Stimulated activated CD8-positive, alpha-beta memory T cell treated with anti-CD3 and anti-CD28 coated beads, Interleukin-15, amount 100 ng/mL, for 4 hours (primary cell): ENCODE measurements at regions not wholly inside any gene's neighbourhood (a gene's known extent, or its start where the extent isn't known, plus 50 kb on each side); places are given as distances from the start of the nearest gene placed in this dataset.

Experiments
- DNase-seq, 2 donors: peaks; one replicate each; pipeline ENCODE4 v3.0.0-alpha.2; 2020; ENCODE audit warnings: low read depth in 2 of 2

DNA sequence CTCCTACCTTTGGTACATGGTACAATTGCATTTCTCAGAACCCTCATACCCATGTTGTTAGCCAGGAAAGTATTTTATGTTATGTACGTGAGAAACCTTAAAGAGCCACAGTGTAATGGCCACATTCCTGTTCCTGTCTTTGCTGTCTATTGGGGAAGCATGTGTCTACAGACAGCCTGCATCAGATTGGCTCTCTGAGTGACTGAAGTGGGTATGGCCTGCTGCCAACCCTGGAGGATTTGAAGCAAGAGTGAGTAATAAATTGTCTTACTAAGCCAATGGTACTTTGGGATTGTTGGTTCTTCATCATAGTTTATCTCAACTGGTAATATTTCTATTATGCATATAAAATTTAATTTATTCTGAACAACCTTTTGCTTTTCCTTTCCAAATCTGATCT, 574.1 kb downstream of the LMO7 start:
- DNase-seq, result no peak

DNA sequence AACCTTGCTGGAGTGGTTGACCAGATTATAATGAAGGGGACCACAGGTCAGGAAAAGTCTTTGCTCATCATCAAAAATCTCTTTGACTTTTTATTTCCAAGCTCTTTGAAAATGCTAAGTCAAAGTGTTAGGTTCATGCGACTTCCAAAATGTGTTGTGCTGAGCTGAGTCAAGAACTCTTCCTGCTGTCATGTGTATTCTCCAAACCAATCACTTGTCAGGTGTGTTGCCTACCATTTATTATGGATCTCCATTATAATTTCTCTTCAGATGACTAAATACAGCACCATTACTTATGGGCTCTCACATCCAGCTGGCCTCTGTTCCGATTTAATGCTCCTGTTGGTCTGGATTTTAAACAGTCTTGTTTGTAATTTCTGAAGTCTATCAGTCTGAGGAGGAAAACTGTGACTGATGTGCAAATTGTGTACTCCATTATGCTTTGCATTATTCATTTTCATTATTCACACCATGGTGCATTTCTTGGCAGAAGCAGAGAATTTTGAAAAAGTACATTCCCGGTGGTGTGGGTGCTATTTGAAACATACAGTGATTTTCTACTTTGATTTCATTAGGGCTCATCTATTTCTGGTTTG, 562.5 kb downstream of the LMO7 start:
- DNase-seq, result no peak

DNA sequence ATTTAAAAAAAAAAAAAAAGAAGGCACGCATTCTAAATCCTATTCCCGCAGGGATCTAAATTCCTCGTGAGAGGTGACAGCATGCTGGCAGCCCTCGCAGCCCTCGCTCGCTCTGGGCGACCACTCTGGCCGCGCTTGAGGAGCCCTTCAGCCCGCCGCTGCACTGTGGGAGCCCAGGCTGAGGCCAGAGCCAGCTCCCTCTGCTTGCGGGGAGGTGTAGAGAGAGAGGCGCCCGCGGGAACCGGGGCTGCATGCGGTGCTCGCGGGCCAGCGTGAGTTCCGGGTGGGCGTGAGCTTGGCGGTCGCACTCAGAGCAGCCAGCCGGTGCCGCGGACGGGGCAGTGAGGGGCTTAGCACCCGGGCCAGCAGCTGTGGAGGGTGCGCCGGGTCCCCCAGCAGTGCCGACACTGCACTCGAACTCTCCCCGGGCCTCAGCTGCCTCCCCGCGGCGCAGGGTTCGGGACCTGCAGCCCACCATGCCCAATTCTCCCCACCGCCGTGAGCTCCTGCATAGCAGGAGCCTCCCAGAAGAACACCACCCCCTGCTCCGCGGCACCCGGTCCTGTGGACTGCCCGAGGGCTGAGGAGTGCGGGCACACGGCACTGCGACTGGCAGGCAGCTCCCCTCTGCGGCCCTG, 553.9 kb downstream of the LMO7 start:
- no peak for DNase-seq

DNA sequence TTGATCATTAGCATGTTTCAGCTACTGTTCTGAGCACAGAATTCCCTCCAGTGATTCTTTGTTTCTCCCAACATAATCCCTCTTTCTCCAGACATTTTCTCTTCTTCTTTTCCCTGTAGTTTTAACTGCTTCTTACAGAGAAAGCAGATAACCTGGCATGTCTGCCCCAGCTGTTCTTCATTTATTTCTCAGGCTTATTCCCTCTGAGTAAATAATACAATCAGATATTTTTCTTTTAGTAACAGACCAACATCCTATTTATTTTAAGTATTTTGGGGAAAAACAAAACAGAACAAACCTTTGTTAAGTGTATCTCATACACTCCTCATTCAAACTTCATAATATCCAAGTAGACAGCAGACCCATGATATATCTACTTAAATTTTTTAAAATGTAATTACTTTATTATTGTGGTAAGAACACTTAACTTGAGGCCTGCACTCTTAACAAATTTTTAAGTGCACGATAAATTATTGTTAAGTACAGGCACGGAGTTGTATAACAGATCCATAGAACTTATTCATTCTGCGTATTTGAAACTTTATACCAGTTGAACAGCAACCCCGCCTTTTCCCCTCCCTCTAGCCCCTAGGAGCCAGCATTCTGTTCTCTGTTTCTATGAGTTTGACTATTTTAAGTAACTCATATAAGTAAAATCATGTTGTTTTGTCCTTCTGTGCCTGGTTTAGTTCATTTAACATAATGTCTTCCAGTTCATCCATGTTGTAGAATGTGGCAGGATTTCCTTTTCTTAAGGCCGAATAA, 540.0 kb downstream of the LMO7 start:
- DNase-seq, result no peak

DNA sequence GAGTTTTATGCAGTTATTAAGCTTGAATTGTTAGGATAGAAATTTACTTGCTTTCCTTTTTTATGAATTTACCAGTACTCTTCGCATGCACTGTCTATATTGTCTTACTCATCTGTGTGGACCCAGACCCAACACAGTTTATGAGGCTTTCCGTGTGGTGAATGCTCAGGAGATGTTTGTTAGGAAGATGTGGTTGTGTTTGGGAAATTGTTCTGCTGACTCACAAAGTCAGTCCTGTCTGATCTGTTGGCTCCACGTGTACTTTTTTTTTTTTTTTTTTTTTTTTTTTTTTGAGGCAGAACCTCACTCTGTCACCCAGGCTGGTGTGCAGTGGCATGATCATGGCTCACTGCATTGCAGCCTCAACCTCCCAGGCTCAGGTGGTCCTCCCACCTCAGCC, 532.5 kb downstream of the LMO7 start:
- DNase-seq, result no peak

DNA sequence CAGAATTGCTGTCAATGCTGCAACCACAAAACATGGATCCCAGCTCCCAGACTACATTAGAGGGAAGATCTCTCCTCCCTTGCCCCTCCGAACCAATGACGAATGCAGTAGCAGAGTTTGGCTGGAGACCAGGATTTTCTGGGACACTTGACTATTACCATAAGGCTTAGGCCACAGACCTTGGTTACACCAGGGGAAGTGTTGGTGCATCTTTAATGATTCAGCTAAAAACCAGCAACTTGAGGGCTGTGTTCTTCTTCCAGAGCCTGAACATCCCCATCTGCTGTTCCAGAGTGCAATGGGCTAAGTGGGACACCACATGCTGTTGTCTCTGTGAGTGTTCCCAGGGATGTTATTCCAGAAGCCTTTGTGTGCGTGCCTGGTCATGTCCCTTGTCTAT, 528.2 kb downstream of the LMO7 start:
- DNase-seq, result no peak

DNA sequence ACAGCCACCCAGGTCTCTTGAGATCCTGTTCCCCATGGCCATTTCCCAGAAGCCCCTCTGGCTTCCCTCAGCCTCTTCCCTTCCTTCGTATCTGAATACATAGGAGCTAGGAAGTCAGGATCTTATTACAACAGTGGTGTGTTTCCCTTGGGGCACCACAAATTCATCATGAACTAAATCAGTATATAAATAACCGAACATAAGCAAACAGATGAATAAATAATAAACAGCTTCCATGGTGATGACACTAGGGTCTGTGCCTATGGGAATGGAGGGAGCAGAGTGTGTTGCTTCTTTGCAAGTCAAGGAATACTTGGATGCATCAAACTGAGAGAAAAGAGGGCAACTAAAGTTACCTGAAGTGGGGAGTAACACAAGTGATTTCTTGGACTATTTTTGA, 527.6 kb downstream of the LMO7 start:
- DNase-seq, result no peak

DNA sequence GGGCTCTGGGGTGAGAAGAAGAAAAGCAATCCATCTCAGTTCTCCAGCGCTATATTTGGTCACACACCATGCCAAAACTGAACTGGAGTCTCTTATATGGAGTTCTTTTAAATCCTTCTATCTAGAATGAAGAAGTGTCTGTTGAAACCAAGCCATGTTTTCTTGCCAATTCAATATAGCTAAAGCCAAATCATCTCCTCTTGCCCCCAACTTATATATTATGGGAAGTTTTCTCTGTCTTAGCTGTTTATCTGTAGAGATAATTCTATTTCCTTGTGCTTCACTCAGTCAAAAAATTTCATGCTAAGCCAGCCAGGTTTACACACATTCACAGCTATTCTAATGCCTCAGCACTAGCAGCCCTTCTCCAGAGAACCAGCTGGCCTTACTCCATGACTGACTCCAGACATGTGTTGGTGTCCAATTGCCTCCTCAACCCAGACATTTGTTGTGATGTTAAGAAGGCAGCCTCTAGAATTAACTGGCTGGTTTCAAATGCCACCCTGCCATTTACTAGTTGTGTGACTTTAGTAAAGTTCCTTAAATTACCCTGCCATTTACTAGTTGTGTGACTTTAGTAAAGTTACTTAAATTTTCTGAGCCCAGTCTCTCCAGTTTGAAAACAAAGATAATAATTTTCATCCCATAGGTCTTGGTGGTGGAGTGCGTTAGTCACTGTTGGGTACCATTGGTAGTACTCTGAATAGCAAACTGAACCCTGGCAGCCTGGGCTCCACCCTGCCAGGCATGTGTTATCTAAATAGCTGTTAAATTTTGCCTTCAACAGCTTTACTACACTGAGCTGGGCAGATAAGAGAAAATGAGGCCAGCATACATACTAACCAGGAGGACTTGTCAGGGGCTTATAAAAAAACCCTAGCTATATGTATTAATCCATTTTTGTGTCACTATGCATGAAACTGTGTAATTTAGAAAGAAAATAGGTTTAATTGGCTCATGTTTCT, 525.1 kb downstream of the LMO7 start:
- no peak for DNase-seq

DNA sequence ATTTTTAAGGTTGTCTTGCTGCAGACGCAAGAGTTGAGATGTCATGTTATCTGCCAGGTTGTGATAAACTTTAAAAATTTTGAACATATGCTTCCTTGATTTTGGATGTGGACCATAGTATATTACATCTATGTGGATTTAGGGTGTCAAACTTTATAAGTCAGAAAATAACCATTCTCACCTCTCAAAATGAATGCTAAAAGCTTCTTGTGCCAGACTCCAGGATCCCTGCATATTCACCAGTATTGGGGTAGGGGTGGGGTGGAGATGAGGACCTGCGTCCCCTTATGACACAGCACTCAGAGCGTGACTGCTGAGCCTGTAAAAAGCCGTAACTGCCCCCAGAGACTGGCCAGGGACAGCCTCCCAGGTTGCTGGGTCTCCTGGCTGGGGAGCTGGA, 524.4 kb downstream of the LMO7 start:
- DNase-seq, result no peak

DNA sequence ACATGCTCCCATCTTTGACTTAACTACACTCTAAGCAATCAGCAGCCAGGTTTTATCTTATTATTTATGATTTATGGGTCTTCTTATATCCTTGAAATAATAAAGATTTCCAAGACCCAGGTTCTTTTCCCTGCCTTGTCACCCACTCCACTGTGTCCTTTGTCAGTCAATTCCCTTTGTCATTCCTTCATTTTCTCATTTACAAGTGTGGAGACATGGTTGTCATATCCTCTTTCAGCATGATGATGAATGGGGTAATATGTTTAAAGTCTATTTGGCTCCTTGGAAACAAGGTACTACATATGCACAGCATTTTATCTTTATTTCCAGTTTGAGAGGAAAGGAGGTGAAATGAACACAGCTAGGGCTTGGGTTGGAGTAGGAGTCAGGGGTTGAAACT, 521.8 kb downstream of the LMO7 start:
- no peak for DNase-seq

DNA sequence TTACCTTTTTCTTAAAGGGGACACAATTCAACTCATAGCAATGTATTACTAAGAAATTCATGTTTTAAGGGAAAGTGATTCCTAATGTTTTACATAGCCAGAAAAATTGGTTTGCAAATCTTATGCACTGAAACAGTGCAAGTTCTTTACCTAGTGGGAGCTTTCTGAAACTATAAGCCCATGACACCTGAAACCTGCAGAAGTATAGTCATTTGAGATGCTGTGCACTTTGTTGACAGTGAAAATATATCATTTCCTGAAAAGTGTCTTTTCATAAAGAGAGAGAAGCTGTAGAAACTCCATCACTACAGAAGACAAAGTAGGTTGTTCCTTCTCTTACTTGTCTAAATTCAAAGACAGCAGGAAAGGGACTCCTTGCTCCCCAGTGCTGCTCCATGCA, 517.1 kb downstream of the LMO7 start:
- DNase-seq, result no peak

DNA sequence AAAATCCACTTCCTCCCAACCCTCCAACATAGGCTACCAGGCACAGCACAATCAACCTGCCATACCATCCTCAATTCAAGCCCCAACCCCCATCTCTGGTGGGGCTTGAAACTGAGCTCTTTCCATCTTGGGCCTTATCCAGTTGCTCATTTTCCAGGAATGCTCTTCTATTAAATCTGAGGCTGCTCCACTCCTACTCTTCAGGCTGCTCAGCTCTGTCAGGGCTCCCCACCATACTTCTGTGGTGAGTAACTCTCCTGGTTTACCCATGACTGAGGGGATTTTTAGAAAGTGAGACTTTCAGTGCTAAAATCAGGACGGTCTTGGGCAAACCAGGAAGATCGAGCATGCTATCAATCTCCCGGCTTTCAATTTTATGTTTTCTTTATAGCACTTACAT, 512.8 kb downstream of the LMO7 start:
- no peak for DNase-seq

DNA sequence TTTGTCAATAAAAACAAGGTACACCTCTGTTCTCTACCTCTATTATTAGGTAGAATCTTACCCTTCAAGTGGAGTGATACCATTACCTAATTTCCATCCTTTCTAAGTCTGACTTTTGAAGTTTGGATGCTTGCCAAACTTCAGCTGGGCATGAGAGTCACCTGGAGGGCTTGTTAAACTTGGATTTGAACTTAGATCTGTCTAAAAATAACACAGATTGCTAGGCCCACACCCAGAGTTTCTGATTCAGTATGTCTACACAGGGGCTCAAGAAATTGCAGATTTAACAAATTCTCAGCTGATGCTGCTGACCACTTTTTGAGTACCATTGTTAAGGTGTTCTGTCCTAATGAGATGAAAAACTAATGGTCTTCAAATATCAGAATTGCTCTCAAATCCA, 512.2 kb downstream of the LMO7 start:
- no peak for DNase-seq

DNA sequence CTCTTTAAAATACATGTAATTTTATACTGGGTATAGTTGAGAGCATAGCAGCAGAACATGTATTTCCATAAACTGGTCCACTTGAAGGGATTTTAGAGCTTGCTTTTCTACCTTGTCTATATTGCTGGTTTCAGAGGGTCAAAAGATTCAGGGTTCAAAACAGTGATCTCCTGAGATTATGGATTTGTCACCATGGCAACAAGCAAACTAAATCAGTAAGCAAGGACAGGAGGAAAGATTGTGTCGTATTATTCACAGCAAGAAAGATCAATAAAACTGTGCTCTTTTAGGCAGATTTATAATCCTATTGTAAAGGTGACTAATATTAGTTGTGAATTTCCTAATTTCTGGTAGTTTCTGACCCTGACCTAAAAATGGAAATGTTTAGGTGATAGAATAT, 496.4 kb downstream of the LMO7 start:
- DNase-seq, result no peak

DNA sequence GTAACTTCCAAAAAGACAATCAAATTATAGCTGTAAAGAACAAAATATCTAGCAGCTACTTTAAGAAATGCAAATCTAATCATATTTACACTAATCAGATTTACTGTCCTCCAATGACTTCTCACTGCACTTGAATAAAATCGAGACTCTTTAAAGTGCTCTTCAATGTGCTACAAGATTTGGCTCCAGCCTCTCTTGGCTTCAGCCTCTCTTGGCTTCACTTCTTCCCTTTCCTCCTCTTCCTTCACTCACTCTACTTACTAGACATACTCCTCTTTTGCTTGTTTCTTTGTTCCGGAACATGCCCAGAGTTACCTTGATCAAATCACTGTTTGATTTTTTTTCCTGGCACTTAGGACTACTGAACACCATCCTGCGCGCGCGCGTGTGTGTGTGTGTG, 495.4 kb downstream of the LMO7 start:
- no peak for DNase-seq

DNA sequence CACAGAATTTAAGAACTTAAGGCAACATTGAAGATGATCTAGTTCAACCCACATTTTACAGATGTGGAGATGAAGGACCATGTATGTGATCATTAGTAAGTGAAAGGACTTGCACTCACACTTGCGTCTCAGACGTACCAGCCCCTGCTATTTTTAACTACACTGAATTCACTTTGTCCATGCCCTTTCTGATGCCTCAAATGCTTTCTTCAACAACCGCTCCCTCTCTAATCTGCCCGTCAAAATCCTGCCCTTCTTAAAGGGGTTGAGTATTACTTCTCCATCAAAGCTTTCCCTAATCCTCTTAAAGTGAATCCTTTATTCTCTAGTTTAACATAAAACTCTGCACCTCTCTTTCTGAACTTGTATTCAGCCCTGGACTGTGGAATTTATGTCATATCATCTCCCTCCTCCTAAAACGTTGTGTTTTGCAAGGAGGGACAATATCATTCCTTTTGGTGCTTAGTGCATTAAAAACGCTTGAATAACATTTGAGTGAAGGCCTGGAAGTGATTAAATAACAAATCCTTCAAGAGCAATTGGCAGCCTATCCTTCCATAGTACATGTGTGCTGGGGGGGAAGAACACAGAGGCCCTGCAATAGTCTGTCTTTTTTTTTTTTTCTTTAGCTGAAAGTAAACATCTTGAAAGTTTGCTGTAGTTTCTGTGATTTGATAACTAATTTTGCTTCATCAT, 493.3 kb downstream of the LMO7 start:
- no peak for DNase-seq

DNA sequence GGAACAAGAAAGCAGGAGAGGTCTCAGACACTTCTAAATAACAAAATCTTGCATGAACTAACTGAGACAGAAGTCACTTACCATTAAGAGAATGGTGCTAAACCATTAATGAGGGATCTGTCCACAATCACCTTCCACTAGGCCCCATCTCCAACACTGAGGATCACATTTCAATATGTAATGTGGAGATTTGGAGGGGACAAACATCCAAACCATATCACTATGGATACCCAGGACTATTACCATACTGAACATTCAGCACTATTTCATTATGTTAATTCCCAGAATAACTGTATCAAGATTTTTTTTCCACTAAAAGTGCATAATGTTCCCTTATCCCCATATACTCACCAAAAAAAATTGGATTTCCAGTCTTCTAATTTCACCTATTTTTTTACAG, 491.8 kb downstream of the LMO7 start:
- no peak for DNase-seq

DNA sequence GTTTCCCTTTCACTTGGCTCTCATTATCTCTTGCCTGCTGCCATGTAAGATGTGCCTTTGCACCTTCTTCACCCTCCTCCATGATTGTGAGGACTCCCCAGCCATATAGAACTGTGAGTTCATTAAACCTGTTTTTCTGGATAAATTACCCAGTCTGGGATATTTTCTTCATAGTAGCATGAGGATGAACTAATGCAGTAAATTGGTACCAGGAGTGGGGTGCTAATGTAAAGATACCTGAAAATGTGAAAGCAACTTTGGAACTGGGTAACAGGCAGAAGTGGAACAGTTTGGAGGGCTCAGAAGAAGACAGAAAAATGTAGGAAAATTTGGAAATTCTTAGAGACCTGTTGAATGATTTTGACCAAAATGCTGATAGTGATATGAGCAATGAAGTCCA, 487.4 kb downstream of the LMO7 start:
- no peak for DNase-seq

DNA sequence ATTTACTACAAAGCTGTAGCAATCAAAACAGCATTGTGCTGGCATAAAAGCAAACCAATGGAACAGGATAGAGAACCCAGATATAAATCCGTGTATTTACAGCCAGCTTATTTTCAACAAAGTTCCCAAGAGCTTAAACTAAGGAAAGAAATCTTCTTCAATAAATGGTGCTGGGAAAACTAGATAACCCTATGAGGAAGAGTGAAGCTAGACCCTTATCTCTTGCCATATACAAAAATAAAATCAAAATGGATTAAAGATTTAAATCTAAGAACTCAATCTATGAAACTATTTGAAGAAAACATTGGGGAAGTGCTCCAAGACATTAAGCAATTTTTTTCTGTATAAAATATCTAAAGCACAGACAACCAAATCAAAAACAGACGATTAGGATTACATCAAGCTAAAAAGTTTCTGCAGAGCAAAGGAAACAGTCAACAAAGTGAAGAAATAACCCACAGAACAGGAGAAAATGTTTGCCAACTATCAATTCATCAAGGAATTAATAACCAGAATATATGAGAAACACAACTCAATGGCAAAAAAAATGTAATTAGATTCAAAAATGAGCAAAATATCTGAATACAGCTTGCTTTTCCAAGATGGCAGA, 480.7 kb downstream of the LMO7 start:
- no peak for DNase-seq

DNA sequence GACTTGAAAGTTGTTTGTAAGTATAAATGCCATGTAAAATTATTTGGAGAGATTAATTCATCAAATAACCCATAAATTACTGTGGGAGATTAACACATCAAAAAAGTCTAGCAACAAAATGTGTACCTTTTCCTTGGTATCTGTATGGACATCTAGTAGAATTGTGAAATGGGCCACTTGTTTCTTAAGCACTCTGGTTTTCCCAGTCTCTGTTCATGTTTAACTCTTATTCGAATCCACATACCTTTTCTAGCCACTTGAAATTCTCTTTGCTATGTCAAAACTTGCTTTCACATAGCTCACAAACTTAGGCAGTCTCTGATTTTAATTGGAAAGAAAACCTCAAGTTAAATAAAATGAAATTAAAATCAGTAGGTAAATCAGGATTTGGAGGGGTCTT, 470.6 kb downstream of the LMO7 start:
- no peak for DNase-seq

DNA sequence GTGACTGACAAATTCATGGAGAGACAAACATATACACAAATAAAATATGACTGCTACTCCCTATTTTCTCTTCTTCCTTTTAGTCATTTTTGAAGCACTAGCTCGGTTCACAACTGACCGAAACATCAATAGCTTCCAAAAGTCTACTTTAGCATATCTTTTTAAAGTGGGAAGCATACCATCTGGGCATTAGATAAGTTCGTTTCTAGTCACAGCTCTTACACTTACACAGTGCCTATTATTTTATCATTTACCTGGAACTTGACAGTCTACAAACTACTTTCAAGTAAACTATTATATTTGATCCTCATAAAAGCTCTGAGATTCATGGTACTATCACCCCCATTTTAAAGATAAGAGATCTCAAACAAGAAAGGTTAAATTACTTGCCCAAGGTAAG, 458.5 kb downstream of the LMO7 start:
- DNase-seq, result no peak
